ENCODE measurements at regions not wholly inside any gene's neighbourhood (a gene's known extent, or its start where the extent isn't known, plus 50 kb on each side); places are given as distances from the start of the nearest gene placed in this dataset.

- no peak for DNase-seq
Measured at GRCh38 chrX:39873117-39873516, 224.6 kb downstream of the BCOR start.

DNA sequence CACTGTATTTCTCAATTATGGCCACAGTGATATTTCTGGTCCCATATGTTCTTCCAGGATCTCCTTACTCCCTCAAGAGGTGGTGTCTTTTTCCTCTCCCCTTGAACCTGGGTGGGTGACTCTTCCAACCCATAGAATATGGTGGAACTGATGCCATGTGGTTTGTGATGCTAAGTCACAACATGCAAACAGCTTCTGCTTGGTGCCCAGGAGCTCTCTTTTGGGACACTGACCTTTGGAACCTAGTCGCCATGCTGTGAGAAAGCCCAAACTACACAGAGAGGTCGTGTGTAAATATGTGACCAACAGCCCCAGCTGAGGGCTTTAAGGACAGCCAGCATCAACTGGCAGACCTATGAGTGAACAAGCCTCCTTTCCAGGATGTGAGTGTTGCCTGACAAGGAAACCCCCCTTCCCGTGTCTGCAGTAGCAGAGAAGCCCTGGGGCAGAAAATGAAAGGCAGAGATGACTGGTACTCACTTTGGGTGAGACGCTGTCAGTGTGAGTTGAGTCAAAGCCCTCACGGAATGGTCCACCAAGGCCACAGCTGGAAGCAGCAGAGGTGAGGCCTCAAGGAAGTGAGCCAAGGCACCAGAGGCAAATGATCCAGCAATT lies 223.4 kb downstream of the BCOR start:
- DNase-seq, result no peak

- no peak for DNase-seq
Measured at GRCh38 chrX:39875834-39876628, 221.7 kb downstream of the BCOR start.

DNA sequence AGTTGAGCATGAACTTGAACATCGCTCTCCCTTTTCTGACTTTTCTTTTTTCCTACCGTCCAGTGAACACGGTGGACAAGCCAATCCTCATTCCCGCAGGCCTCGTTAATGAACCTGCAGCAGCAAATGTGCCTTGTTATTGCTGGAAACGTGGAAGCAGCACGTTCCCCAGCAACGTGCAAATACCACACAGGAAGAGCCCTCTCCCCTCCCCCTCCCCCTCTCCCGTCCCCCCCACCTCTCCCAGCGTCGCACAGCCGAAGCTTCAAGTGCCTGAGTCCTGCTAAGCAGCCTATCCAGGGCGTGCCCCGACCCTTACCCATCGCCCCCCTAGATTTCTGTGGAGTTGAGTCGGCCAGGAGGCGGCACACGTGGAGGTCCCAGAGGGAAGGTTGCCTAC lies 219.9 kb downstream of the BCOR start:
- DNase-seq, result no peak

- DNase-seq, result peak in 1 of 2 donors; percentile 15
Measured at GRCh38 chrX:39883666-39884065, 214.1 kb downstream of the BCOR start.

GRCh38 chrX:39886282-39886681 lies 211.5 kb downstream of the BCOR start:
- no peak for DNase-seq

DNA sequence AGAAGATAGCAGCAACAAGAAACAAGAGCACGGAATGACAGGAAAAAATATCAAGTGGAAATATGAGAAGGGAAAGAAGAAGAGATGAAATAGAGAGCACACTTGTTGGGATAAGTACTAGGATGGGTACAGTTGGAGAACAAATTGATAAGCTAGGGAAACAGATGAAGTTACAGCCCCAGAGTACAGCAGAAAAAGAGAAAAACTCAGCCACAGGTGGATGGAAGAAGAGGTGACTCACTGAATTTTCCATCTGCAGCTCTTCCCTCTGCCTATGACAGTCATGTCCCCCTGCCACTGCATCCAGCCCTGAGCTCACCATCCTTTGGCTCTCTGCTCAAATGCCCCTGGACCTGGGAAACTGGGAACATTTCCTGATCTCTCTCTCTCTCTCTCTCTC lies 209.0 kb downstream of the BCOR start:
- DNase-seq, result no peak

- no peak for DNase-seq
Measured at GRCh38 chrX:39889704-39890103, 208.1 kb downstream of the BCOR start.

DNA sequence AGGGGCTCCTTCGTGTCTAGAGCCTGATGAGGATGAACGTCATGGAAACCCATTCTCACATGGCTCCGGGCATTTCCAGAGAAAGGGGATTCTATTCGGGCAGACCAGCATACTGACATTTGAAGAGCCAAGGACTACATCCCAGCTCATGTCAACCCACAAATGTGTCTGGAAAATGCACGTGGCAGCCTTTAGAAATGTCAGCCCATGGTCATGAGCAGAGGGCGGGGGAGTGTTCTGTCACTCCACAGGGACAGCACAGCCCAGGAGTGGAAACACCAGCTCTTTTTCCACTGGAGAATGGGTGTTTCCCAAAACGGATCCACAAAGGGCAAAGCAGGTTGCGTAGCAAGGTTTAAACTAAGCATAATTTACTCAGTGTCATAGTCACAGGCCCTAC lies 207.0 kb downstream of the BCOR start:
- DNase-seq, result no peak

- peak; percentile 33 to 37 for DNase-seq
Measured at GRCh38 chrX:39891781-39892180, 206.0 kb downstream of the BCOR start.

- DNase-seq, result no peak
Measured at GRCh38 chrX:39893417-39894338, 204.1 kb downstream of the BCOR start.

DNA sequence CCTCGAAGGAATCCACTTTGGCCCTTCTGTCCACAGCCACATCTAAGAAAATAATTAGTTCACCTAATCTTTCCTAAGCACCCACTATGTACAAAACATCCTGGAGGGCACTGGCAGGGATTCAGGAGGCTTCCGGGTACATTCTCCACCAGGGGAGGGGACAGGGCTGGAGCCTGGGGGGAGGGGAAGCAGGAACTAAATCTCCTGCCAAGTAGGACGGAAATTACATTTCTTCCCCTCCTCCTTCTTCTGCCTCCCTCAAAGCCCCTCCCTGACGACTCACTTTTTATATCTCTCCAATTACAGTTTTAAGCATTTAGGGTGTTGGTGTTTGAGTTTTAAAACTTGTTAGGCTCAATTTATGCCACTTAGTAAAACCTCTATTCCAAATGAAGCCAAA lies 203.1 kb downstream of the BCOR start:
- no peak for DNase-seq

- no peak for DNase-seq
Measured at GRCh38 chrX:39895218-39896110, 202.3 kb downstream of the BCOR start.

DNA sequence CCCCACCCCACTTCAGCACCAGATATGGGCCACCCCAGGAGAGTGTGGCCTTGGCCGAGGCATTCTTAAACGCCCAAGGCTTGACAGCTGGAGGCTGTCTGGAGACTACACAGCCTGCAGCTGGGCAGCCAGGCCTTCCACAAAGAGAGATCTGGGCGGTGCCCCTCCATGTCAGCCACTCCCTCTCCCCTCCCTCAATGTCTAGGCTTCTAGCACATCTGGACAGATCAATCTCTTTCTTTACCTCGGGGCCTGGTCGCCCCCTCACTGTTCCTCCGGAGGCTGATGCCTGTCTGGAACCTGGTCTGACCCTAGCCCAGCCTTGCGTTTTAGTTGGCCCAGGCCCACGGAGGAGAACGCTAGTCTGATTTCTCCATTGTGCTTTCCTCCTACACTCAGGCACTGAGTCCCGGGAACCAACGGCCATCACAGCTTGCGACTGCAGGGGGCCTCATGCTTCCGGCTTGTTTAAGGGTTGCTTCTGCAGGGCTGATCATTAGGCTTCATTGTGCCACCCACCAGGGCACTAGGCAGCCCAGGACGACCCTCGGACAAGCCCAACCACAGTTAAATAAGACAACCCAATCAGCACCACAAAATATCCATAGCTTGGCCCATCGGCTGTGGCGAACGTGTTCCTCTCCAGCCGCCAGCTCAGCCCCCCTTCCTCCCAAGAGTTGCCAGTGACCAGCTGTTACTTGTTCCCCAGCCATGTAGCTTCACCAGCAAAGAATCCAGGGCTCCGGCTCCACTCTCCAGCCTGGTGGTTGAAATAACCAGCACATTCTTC lies 200.6 kb downstream of the BCOR start:
- DNase-seq, result peak in 1 of 2 donors; percentile 6

DNA sequence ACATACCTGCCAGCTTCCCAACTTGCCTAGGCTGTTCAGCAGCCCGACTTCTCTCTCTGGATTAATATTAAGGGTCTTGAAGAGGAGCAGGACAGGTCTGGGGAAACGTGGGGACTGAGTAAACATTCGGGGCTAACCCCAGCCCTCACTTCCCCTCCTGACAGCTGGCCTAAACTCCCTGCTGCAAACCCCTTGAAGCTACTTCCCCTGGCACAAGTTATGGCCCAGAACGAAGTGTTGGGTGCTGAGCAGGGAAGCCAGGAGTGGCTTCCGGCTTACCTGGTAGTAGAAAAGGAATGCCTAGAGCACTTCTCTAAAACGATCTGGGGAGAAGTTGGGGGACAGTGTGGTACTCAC lies 200.0 kb downstream of the BCOR start:
- DNase-seq, result no peak

DNA sequence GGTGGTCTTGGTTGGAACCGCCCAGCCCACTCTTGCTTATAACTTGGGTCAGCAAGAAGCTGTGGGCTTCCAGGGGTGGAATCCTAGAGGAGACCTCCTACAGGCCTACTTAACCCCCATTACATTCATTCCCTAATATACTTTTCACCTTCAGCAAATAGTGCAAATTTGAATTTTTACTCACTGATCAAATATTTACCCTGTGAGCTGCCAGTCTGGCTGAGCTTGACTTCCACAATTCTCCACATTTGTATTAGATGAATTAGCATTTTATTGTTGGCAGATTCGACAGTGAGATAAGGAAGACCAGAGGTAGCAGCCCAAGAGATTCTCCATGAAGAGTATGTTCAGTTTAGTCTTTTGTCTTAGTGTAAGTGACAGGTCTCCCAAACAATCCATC lies 199.6 kb downstream of the BCOR start:
- no peak for DNase-seq

DNA sequence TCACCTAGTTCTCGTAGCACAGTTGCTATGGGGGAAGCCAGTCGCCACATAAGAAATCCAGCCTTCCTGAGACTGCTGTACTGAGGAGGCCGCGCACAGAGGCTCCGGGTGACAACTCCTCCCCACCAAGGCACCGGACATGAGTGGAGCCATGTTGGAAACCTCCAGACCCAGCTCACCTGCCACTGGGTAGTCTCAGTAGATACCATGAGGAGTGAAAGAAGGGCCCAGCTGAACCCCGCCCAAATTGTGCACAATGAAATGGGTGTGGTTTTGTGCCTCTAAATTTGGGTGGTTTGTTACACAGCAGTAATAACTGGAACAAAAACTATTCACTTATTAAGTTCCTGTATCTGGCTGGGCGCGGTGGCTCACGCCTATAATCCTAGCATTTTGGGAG lies 198.7 kb downstream of the BCOR start:
- DNase-seq, result no peak

GRCh38 chrX:39899856-39900776 lies 197.6 kb downstream of the BCOR start:
- no peak for DNase-seq

DNA sequence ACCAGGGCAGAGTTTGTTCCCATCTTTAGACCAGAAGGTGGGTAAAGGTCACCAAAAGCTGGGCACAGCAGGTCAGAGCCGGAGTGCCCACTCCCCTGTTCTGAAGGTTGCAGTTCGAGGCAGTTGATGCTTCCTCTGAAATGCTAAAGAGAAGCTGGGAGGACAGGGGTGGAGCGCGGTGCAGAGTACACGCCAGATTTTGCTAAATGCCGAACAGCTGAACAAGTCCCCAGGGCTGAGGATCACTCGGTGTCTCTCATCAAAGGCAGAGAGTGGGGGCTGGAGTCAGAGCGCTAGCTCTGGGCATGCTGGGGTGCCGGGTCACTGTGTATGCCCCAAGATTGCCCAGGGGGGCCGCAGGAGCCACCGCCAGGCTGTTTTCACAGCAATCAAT lies 197.0 kb downstream of the BCOR start:
- no peak for DNase-seq

- no peak for DNase-seq
Measured at GRCh38 chrX:39903343-39903742, 194.4 kb downstream of the BCOR start.

All from inflammatory macrophage (primary cell).